ENCODE measurements at regions not wholly inside any gene's neighbourhood (a gene's known extent, or its start where the extent isn't known, plus 50 kb on each side); places are given as distances from the start of the nearest gene placed in this dataset.

DNA sequence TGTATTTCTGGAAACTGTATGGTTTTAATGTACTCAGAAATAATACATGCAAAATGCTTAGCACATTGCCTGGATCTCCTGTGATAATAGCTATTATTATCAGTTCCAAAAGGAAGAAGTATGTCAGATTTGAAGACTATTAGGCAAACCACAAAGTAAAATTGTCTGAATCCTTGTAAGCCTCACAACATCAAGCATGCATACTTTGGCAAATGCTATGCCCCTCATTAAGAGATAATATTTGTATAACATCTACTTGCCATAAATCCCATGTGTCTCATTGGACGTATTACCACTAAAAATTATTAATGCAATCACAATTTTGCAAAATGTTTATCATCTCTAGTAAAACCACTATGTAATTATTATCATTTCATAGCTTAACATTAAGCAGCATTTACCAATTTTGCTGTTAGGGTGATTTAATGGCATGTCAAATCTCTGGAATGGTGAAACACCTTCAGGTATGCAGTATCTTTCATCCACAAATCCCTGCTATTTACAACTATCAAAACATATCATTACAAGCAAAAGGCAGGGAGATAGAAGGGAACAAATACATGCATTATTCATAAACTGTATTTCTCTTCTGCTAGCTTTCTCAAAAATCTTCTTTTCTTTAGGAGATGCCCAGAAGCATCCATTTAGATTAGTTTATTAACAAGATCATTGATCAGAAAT is 974.6 kb upstream of the RAG2 start:
- no peak for DNase-seq

GRCh38 chr11:37571246-37571645 is 973.2 kb upstream of the RAG2 start:
- DNase-seq: no peak

- no peak for DNase-seq
Observed at GRCh38 chr11:37560991-37561390, 963.0 kb upstream of the RAG2 start.

DNA sequence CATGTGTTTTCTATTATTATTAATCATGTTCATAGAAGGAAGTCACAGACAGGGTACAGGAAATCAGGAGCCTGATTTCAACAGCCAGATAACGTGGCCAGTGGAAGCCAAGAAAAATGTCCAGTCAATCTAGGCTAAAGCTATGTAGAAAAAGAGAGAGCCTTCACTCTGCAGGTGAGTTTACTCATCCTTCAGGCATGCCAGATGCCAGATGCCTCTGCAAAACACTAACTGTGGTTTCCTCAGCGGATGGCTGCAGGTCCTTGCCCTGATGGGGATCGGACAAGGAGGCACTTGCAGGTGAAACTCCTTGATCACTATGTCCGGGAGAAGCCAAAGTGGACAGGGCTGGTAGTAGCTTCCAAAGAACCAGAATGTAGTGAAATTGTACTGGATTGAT is 962.3 kb upstream of the RAG2 start:
- DNase-seq: no peak

DNA sequence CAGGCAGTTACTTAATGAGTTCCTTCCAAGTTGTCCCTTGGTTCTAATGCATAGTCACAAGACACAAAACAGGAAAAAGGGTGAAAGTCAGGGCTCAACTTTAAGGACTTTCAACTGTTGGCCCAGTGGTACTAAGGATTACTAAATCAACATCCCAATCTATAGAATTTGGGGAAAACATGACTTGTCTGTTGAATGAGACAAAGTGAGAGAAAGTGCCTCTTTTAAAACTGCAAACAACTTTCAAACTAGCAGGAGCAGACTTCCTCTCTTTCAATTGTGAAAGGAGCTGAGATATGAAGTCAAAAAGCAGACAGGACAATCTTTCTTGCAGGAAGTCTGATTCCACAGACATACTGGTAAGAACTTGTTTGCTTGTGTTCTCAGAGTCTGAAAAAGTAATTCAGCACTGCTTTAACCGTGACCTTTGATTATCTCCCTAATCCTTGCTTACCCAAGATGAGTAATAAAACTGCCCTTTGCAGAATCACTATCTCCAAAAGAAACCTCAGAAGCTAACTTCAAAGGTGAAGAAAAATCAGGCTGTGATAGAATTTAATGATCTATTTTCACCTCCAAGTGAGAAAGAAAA is 960.7 kb upstream of the RAG2 start:
- DNase-seq: no peak

- no peak for DNase-seq
Observed at GRCh38 chr11:37557990-37558389, 960.0 kb upstream of the RAG2 start.

DNA sequence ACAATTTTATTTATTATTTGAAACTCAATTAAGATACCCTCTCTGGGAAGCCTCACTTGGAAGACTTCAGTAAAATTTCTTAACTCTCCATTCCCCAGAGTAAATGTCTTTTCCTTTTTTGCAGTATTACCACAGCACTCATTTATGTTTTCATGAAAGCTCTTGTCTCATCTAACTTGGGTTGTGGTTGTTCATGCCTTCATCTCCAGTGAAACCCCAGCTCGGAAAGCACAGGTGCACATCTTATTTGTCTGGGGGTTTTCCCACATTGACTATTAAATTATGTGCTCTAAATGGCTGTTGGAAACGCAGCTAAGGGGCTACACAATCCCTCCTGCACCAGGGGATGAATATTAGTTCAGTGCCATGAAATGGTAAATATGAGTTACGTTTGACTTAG is 954.2 kb upstream of the RAG2 start:
- no peak for DNase-seq

- no peak for DNase-seq
Observed at GRCh38 chr11:37544491-37544890, 946.5 kb upstream of the RAG2 start.

- DNase-seq: no peak
Observed at GRCh38 chr11:37533830-37534229, 935.8 kb upstream of the RAG2 start.

DNA sequence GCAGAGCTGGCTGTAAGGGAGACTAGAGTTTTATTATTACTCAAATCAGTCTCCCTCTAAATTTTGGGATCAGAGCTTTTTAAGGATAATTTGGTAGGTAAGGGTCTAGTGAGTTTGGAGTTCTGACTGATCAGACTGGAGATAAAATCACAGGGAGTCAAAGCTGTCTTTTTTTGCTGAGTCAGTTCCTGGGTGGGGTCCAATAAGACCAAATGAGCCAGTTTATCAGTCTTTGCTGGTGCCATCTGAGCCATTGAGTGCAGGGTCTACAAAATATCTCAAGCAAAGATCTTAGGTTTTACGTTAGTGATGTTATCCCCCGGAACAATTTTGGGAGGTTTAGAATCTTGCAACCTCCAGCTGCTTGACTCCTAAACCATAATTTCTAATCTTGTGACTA is 935.1 kb upstream of the RAG2 start:
- DNase-seq: no peak

- DNase-seq: no peak
Observed at GRCh38 chr11:37532271-37532670, 934.2 kb upstream of the RAG2 start.

- no peak for DNase-seq
Observed at GRCh38 chr11:37527545-37527944, 929.5 kb upstream of the RAG2 start.

DNA sequence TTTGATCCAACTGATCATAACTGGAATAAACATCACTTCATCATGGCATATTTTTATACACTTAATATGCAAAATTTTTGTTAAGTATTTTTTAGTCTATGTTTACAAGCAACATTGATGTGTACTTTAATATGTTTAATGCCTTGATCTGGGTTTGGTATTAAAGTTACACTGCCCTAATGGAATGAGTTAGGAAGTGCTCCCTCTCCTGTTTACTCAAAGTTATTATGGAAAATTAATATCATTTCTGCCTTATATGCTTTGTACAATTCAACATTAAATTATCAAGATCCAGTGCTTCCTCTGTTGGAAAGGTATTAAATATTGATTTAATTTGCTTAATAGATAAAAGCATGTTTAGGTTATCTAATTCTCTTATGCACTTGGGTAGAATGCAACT is 927.3 kb upstream of the RAG2 start:
- DNase-seq: no peak

- DNase-seq: no peak
Observed at GRCh38 chr11:37519781-37520180, 921.7 kb upstream of the RAG2 start.

GRCh38 chr11:37512156-37512780 is 914.2 kb upstream of the RAG2 start:
- no peak for DNase-seq

- no peak for DNase-seq
Observed at GRCh38 chr11:37511425-37511933, 913.4 kb upstream of the RAG2 start.

- DNase-seq: no peak
Observed at GRCh38 chr11:37509506-37509905, 911.5 kb upstream of the RAG2 start.

GRCh38 chr11:37506531-37506930 is 908.5 kb upstream of the RAG2 start:
- DNase-seq: no peak

DNA sequence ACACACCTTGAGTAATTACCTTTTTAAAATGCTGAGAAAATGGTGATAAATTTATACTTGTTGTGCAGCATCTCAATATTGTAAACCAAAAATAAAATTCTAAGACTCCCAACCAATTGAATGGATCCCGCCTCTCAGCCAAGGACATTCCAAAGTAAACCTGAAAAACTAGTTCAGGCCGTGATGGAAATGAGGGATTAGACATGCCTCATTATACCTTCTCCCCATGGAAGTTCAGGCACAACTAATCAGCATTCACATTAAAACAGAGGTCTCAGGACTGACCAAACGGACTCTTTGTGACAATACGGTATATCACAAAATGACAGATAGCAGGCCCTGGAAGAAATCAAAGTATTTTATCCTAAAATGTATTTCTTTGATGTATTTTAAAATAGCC is 907.4 kb upstream of the RAG2 start:
- DNase-seq: no peak

DNA sequence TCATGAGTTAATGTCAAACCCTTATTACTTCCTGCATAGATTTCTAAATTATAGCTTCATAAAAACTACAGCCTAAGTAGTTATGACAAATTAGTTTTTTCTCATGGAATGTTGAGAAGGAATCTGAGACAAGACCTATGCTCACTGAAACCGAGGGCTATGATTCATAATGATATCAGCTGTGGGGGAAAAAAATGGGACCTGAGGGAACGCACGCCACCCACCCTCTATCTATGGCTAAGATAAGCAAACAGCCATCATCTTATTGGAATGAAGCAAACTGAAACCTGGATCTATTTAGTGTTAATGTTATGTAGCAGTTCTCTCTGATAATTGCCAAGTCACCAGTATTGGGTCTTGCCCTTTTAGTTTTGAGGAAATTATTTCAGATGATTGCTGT is 906.9 kb upstream of the RAG2 start:
- no peak for DNase-seq

- DNase-seq: no peak
Observed at GRCh38 chr11:37504060-37504611, 906.1 kb upstream of the RAG2 start.

DNA sequence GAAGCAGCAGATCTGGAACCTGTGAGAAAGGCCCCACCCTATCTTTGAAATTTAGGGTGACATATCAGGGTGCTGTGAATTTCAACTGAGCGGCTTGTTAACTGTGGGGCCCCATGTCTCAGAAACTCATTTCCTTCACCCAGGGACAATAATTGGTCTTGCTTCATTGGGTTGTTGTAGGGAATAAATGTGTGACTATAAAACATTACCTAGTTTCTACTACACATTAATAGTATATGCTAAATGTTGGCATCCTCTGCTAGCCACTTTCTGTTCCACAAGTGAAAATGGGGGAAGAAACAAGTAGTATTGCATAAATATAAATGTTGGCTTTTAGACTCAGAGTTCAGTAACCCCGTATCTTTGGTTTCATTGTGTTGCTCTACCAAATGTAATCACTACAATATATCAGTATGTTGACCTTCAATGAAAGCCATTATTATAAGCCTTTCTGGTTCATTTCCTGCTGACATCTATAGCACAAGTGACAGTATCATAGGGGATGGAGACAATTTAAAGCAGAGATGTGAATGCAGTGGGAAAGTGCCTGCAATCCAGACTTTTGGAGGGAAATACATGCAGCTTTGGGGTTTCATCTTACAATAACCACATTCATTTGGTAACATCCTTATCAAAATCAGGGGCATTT is 905.5 kb upstream of the RAG2 start:
- no peak for DNase-seq

GRCh38 chr11:37502202-37502601 is 904.2 kb upstream of the RAG2 start:
- DNase-seq: no peak

DNA sequence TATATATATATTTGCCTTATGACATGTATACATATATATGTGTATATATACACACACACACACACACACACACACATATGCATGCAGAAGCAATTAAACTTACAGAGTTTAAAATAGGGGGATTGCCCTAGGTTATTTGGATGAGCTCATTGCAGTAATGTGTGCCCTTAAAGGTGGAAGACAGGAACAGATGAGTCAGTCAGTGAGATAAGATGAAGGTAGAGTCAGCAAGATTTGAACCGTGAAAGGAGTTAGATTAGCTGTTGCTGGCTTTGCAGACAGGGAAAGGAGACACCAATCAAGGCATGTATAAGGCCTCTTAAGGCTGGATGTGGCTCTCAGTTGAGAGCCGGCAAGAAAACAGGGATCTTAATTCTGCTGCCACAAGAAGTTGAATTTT is 902.4 kb upstream of the RAG2 start:
- no peak for DNase-seq
